Endothelial cell of umbilical vein (primary cell): ENCODE measurements at regions not wholly inside any gene's neighbourhood (a gene's known extent, or its start where the extent isn't known, plus 50 kb on each side); places are given as distances from the start of the nearest gene placed in this dataset.

Experiments used
- BruUV-seq: library from RNA; stranded (reverse); fragments of 400-500 nt; replicated peaks from 2 replicates; lab custom pipeline; 2021; lab: Mats Ljungman, UMichigan
- CTCF ChIA-PET: fragments of 300-600, 350-600 bp; sonication (Branson Sonifier 250); formaldehyde crosslinking; loops from one replicate; lab custom pipeline; 2021; ENCODE audit warnings: antibody characterized with exemption, inconsistent platforms; lab: Charles Lee
- POLR2A ChIA-PET: fragments of 300-600, 350-600 bp; sonication (Branson Sonifier 250); formaldehyde crosslinking; loops from one replicate; lab custom pipeline; 2021; ENCODE audit warnings: antibody characterized with exemption, inconsistent platforms; lab: Charles Lee
- DNase-seq: peaks from one replicate; pipeline ENCODE4 v3.0.0-alpha.2; 2011; ENCODE audit warnings: low read depth, low spot score
- FAIRE-seq: peaks from 2 replicates; lab custom pipeline; 2011; peaks lifted over from hg19 to GRCh38; lab: Jason Lieb, UNC
- H2AFZ ChIP-seq: 2 replicates; pipeline ENCODE4 v1.6.0; 2012; ENCODE audit warnings: low read depth, low read length, control low read depth, inconsistent platforms
- H3K27ac ChIP-seq: 2 replicates; pipeline ENCODE4 v1.5.1; 2011; ENCODE audit warnings: low read depth, mild to moderate bottlenecking, control low read depth, low read length, moderate library complexity; ENCODE audit not compliant: insufficient read depth
- H3K27me3 ChIP-seq, 2 experiments: 2 replicates each; pipeline versions ENCODE4 v1.6.0 to v1.6.1; 2011; ENCODE audit warnings: low read length in 2 of 2, mixed read lengths in 1 of 2; ENCODE audit not compliant: control insufficient read depth in 2 of 2, insufficient read depth in 2 of 2
- H3K36me3 ChIP-seq, 2 experiments: 2 replicates in 1 of 2; 3 replicates in 1 of 2; pipeline ENCODE4 v1.5.1; 2011; ENCODE audit warnings: low read length in 2 of 2, mild to moderate bottlenecking in 1 of 2, moderate library complexity in 1 of 2; ENCODE audit not compliant: control insufficient read depth in 2 of 2, insufficient read depth in 2 of 2; ENCODE audit errors: extremely low read depth in 1 of 2
- H3K4me1 ChIP-seq: 3 replicates; pipeline ENCODE4 v1.5.1; 2011; ENCODE audit warnings: mild to moderate bottlenecking, low read length; ENCODE audit not compliant: control insufficient read depth, insufficient read depth; ENCODE audit errors: extremely low read depth
- H3K4me2 ChIP-seq: 2 replicates; pipeline ENCODE4 v1.6.1; 2011; ENCODE audit warnings: low read length, control low read depth, mixed read lengths; ENCODE audit not compliant: insufficient read depth
- H3K4me3 ChIP-seq, 3 experiments: fragments of 200-600 bp in 1 of 3; sonication (generic), shearing (Covaris generic) in 1 of 3; replicated peaks in 1 of 3; 2 replicates each; pipeline ENCODE4 v1.5.1; 2011 to 2016; ENCODE audit warnings: control low read depth in 3 of 3, low read length in 3 of 3, mild to moderate bottlenecking in 2 of 3, inconsistent platforms in 1 of 3, low read depth in 1 of 3, moderate library complexity in 1 of 3; ENCODE audit not compliant: insufficient read depth in 1 of 3
- H3K79me2 ChIP-seq: 2 replicates; pipeline ENCODE4 v1.6.0; 2012; ENCODE audit warnings: low read length, inconsistent platforms; ENCODE audit not compliant: control insufficient read depth, insufficient read depth
- H3K9ac ChIP-seq: replicated peaks from 2 replicates; pipeline ENCODE3; 2011; ENCODE audit warnings: low read length, control low read depth; ENCODE audit not compliant: insufficient read depth; ENCODE audit errors: extremely low read depth
- H3K9me1 ChIP-seq: replicated peaks from 3 replicates; pipeline ENCODE4 v1.6.0; 2011; ENCODE audit warnings: mild to moderate bottlenecking, low read length; ENCODE audit not compliant: control insufficient read depth, insufficient read depth; ENCODE audit errors: extremely low read depth
- H3K9me3 ChIP-seq: replicated peaks from 2 replicates; pipeline ENCODE4 v1.5.1; 2012; ENCODE audit warnings: low read length, inconsistent platforms; ENCODE audit not compliant: control insufficient read depth, insufficient read depth
- H4K20me1 ChIP-seq: replicated peaks from 2 replicates; pipeline ENCODE3; 2011; ENCODE audit warnings: mild to moderate bottlenecking, low read length; ENCODE audit not compliant: control insufficient read depth, insufficient read depth; ENCODE audit errors: extremely low read depth
- EZH2 ChIP-seq: IDR thresholded peaks from 2 replicates; pipeline ENCODE4 v1.6.1; 2012; ENCODE audit warnings: borderline replicate concordance, low read depth, mild to moderate bottlenecking, moderate library complexity, low read length, inconsistent platforms; ENCODE audit not compliant: severe bottlenecking
- FOS ChIP-seq: IDR thresholded peaks from 2 replicates; pipeline ENCODE4 v1.6.1; 2011; ENCODE audit warnings: mild to moderate bottlenecking, low read length, moderate library complexity, borderline replicate concordance; ENCODE audit not compliant: insufficient read depth
- JUN ChIP-seq: IDR thresholded peaks from 2 replicates; pipeline ENCODE4 v1.6.1; 2011; ENCODE audit warnings: borderline replicate concordance, low read depth; ENCODE audit not compliant: insufficient read length, insufficient read depth
- POLR2A ChIP-seq: IDR thresholded peaks from 2 replicates; pipeline ENCODE4 v1.6.1; 2012; ENCODE audit warnings: low read depth, mild to moderate bottlenecking, control low read depth, low read length
- POLR2AphosphoS5 ChIP-seq: IDR thresholded peaks from 2 replicates; pipeline ENCODE4 v1.6.1; 2012; ENCODE audit warnings: low read depth, mild to moderate bottlenecking, control low read depth, low read length, moderate library complexity; ENCODE audit not compliant: insufficient read depth
- dilution Hi-C: fragments of 300-500 bp; cut with MboI; formaldehyde crosslinking; loops from one replicate; pipeline ENCODE4 v1.15.0; 2019; ENCODE audit warnings: low sequenced_read_pairs; ENCODE audit not compliant: extremely low pct_ligation_motif_present
- intact Hi-C: fragments of 100-400 bp; cut with micrococcal nuclease; formaldehyde crosslinking; loops from one replicate; pipeline ENCODE4 v1.10.0; 2022
- TF ChIP-seq, protein P1 (sequence below): IDR thresholded peaks from 2 replicates; pipeline ENCODE4 v1.6.1; 2011; ENCODE audit not compliant: insufficient read depth, insufficient read length

DNA sequence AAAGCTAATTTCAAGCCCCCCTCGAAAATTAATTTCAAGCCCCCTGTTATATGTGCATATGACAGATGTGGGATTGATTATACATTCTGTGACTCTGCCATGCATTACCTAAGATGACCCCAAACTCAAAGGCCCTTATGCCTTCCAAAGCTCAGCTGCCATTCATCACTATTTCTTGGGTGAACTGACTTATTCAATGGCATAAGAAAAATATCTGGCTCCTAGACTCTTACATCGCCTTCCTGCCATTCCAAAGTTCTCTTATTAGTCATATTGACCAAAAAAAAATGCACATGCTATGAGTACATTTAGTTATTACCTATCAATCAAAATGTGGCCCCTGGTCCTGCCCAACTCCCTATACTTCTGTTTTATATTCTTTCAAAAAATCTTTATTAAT, 291.8 kb upstream of the CHAC2 start:
- Histone ChIP-seq H2AFZ (no peak overlapping the region), H3K9me3 (no peaks in the 10 kb centered on the region), H3K9me1 (no peaks in the 10 kb centered on the region), H4K20me1 (no peaks in the 10 kb centered on the region), H3K9ac (no peak overlapping the region), H3K4me3 (no peak overlapping the region), H3K36me3 (no peaks in the 10 kb centered on the region), H3K4me2 (no peak overlapping the region), H3K27ac (no peak overlapping the region), H3K79me2 (no peaks in the 10 kb centered on the region), H3K27me3 (no peaks in the 10 kb centered on the region), H3K4me1 (no peaks in the 10 kb centered on the region)
- intact Hi-C loops = no loop called here
- ChIA-PET POLR2A (no interaction called here), CTCF (no interaction called here)
- no peak for DNase-seq
- BruUV-seq = no TSS peak
- FAIRE-seq = no peak
- dilution Hi-C loops = no loop called here
- TF ChIP-seq, protein P1, sequence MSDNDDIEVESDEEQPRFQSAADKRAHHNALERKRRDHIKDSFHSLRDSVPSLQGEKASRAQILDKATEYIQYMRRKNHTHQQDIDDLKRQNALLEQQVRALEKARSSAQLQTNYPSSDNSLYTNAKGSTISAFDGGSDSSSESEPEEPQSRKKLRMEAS = no peak
- TF ChIP-seq JUN (no peak), POLR2AphosphoS5 (no peak)

DNA sequence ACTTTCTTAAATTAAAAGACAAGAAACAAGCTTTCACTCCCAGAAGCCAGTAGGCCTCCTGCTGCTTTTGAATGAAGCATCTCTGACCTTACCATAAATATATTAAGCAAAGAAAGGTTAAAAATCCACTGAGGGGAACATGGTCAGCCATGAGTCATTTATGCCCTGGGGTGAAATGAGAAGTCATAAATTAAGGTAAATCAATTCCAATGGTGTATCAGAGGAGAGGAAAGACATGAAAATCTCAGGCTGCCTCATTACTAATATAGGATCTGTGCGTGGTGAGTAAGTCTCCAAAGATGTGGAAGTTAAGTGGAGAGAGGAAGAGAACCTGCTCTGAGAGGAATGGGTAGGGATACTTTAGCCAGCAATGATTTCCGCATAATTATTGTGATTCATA, 292.3 kb upstream of the CHAC2 start:
- CTCF ChIA-PET = no interaction called here
- DNase-seq (no peak), FAIRE-seq (no peak)
- Histone ChIP-seq H3K4me1 (no peaks in the 10 kb centered on the region), H3K9ac (no peak overlapping the region), H3K27ac (no peak overlapping the region), H2AFZ (no peak overlapping the region), H3K27me3 (no peaks in the 10 kb centered on the region), H4K20me1 (no peaks in the 10 kb centered on the region), H3K9me3 (no peaks in the 10 kb centered on the region), H3K79me2 (no peaks in the 10 kb centered on the region), H3K9me1 (no peaks in the 10 kb centered on the region), H3K4me3 (no peak overlapping the region), H3K4me2 (no peak overlapping the region), H3K36me3 (no peaks in the 10 kb centered on the region)
- intact Hi-C loops = no loop called here
- TF ChIP-seq POLR2AphosphoS5 (no peak), EZH2 (no peak), FOS (no peak), POLR2A (no peak)
- TF ChIP-seq, protein P1 = no peak
- BruUV-seq = no TSS peak
- dilution Hi-C loops = no loop called here
- POLR2A ChIA-PET = no interaction called here
